Omental fat pad (tissue), 3 donors: ENCODE measurements at regions not wholly inside any gene's neighbourhood (a gene's known extent, or its start where the extent isn't known, plus 50 kb on each side); places are given as distances from the start of the nearest gene placed in this dataset.

Experiments used
- ATAC-seq: fragments of 150-250 bp; one replicate; pipeline ENCODE4 v1.9.1; 2016; ENCODE audit warnings: mild to moderate bottlenecking, moderate library complexity; ENCODE audit not compliant: low FRiP score
- DNase-seq: peaks from one replicate; pipeline ENCODE4 v3.0.0-alpha.2; 2019; ENCODE audit warnings: low spot score
- TF ChIP-seq, protein P1 (sequence below), 3 donors: fragments of 450-650 bp; IDR thresholded peaks; one replicate each; pipeline ENCODE4 v1.5.1; 2016 to 2017; ENCODE audit warnings: antibody characterized with exemption in 3 of 3, mild to moderate bottlenecking in 3 of 3, moderate library complexity in 2 of 3

GRCh38 chr2:217250013-217250524 is 390.2 kb upstream of the TNP1 start:
- no peak for ATAC-seq
- DNase-seq = no peak
- TF ChIP-seq, protein P1, sequence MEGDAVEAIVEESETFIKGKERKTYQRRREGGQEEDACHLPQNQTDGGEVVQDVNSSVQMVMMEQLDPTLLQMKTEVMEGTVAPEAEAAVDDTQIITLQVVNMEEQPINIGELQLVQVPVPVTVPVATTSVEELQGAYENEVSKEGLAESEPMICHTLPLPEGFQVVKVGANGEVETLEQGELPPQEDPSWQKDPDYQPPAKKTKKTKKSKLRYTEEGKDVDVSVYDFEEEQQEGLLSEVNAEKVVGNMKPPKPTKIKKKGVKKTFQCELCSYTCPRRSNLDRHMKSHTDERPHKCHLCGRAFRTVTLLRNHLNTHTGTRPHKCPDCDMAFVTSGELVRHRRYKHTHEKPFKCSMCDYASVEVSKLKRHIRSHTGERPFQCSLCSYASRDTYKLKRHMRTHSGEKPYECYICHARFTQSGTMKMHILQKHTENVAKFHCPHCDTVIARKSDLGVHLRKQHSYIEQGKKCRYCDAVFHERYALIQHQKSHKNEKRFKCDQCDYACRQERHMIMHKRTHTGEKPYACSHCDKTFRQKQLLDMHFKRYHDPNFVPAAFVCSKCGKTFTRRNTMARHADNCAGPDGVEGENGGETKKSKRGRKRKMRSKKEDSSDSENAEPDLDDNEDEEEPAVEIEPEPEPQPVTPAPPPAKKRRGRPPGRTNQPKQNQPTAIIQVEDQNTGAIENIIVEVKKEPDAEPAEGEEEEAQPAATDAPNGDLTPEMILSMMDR (IDR thresholded peaks at IDR 0.05) = no peak

DNA sequence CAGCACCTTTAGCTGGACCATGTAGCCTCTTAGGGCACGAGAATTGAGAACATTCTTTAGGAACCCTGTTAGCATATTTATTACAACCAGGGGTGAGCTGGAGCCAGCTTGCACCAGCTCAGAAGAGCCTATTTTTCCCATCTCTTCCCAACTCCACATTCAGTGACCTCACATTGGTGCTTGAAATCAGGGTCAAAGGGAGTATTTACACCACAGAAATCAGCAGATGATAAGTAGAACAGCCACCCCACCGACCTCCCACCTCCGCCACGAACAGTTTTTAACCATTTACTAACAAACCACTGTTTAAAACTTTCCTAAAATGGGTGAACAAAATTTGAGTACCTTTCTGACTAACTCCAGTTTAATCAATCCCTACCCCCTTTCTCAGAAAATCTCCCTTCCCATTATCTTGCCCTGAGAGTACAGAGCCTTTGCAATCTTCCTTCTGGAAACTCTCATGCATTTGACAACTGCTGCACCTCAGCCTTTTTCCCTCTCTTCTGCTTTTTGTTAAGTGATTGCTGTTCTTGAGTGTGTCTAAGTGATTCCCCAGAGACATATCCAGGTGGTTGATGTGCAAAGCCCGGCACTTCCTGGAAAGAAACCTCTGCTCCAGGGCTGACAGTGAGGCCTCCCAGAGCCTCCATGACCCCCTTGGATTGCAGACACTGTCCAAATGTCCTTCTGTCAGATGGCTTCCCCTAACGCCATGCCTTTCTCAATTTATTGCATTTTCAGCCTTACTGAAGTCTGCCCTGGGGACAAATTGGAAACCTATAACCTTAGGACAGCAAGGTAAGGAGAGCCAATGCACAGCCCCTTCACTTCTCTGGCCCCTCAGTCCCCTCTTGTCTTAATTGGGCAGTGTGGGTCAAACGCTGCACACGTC is 389.5 kb upstream of the TNP1 start:
- TF ChIP-seq, protein P1 (IDR thresholded peaks at IDR 0.05) = no peak
- ATAC-seq (no peak), DNase-seq (no peak)

DNA sequence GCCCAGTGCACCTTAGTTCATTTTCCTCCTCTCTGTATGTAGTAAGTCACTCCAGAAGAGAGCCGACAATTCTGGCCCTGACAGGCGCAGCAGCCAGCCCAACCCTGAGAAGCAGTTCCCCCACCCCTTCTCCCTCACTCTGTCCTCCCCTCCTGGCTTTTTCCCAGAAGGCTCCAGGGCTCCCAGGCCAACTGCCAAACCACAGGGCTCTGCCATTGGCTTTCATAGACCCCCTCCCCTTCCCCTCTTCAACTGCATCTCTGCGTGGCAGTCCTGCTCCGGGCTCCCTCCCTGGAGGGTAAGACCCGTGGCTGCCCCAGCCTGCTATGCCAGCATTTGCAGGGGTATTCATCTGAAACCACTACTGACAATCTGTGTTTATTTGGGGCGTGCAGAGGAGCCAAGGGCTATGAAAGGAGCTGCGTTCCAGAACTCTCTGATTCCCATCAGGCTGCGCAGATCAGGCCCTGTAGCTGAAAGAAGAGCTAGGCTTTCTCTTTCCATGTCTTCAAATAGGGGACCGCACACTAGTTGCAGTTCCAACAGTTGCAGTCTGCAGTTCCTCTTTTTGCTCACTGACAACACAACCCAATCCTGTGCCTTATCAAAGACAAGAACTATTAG is 388.6 kb upstream of the TNP1 start:
- no peak for DNase-seq
- ATAC-seq = peak; percentile 37
- TF ChIP-seq, protein P1 (IDR thresholded peaks at IDR 0.05) = no peak

DNA sequence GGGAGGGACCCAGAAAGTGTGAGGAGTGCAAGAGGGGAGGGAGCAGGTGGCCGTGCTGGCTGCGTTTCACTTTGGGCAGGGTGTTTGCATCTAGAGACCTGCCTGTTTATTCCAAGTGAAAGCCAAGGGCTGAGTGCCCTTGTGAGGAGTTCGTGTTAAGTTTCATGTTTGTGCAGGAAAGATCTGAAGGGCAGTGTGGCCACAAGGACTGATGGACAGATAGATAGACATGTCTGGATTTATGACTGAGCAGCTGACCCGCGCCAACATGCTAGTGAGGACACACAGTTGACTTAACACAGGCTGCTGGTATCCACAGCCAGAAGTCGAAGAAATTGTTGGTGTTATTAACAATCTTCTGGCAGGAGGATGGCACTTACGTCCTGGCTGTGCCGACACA is 387.6 kb upstream of the TNP1 start:
- no peak for ATAC-seq

GRCh38 chr2:217246108-217246507 is 386.2 kb upstream of the TNP1 start:
- TF ChIP-seq, protein P1 (IDR thresholded peaks at IDR 0.05) = no peak
- ATAC-seq (no peak), DNase-seq (no peak)

More for the DNA sequence above, 387.6 kb upstream of the TNP1 start:
- TF ChIP-seq, protein P1 (IDR thresholded peaks at IDR 0.05) = no peak
- DNase-seq = no peak

- DNase-seq = no peak
- TF ChIP-seq, protein P1 (IDR thresholded peaks at IDR 0.05) = no peak
- no peak for ATAC-seq
These were observed 385.0 kb upstream of the TNP1 start for GRCh38 chr2:217244815-217245214.
